Central memory CD8-positive, alpha-beta T cell (primary cell): ENCODE measurements at regions not wholly inside any gene's neighbourhood (a gene's known extent, or its start where the extent isn't known, plus 50 kb on each side); places are given as distances from the start of the nearest gene placed in this dataset.
A peak's percentile ranks its signal among the peaks of the same experiment; 100 is the strongest.

ENCODE experiments used
- ATAC-seq: fragments of 150-1000 bp; cut with Tn5 transposase; replicated peaks from 2 replicates; pipeline ENCODE4 v1.10.0; 2022; ENCODE audit warnings: mild to moderate bottlenecking, moderate FRiP score, moderate number of reproducible peaks; ENCODE audit not compliant: poor library complexity, severe bottlenecking; ENCODE audit errors: extremely low read depth
- DNase-seq, 2 donors: peaks; one replicate each; pipeline ENCODE4 v3.0.0; 2021; ENCODE audit warnings: low spot score in 2 of 2
- H3K27ac Mint-ChIP-seq: one replicate; pipeline ENCODE4 v1.8.0; 2022; ENCODE audit warnings: low read depth, mild to moderate bottlenecking, moderate library complexity, mixed read lengths
- H3K27me3 Mint-ChIP-seq: one replicate; pipeline ENCODE4 v1.8.0; 2022; ENCODE audit warnings: mixed read lengths
- H3K36me3 Mint-ChIP-seq: one replicate; pipeline ENCODE4 v1.8.0; 2022; ENCODE audit warnings: mild to moderate bottlenecking, moderate library complexity, mixed read lengths; ENCODE audit not compliant: insufficient read depth
- H3K4me1 Mint-ChIP-seq: one replicate; pipeline ENCODE4 v1.8.0; 2022; ENCODE audit warnings: mixed read lengths
- H3K4me3 Mint-ChIP-seq: one replicate; pipeline ENCODE4 v1.8.0; 2022; ENCODE audit warnings: mild to moderate bottlenecking, moderate library complexity, mixed read lengths
- H3K9me3 Mint-ChIP-seq: one replicate; pipeline ENCODE4 v1.8.0; 2022; ENCODE audit warnings: mixed read lengths

GRCh38 chr17:21524211-21524591 lies 148.0 kb downstream of the KCNJ12 start:
- no peaks in the 10 kb centered on the region for H3K36me3 Mint-ChIP-seq
- no peaks in the 10 kb centered on the region for H3K9me3 Mint-ChIP-seq
- no peak overlapping the region for H3K27ac Mint-ChIP-seq
- no peak overlapping the region for H3K4me3 Mint-ChIP-seq
- no peaks in the 10 kb centered on the region for H3K4me1 Mint-ChIP-seq
- DNase-seq = no peak
- no peak for ATAC-seq
- H3K27me3 Mint-ChIP-seq = peaks cover 34% of the 10 kb centered on the region

DNA sequence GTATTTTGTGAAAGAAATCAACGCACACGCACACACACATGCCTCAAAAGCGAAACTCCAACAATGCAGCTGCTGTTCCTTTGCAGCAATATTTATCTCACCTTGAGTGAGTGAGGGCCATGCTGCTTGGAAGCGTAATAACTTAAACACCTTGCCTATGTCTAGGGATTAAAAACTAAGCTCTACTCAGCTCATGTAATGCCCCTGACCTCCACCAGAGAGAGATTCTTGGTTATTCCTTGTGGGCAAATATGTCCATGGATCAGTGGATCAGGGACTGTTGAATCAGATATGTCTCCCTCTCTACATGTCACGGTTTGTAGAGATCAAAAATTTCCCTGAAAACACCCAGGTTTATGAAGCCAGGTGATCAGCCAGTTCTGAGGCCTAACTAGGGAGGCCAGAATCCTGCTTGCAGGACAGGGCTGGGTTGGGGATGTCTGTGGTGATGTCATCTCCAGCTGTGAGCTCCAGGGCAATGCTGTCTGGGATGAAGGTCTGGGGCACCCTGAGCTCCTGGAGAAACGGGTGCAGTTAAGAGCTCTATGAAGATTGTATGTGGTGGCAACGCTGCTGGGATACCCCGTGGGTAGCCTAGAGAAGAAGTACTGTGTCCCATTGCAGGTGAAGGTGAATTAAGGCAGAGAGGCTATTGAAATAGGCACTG lies 149.4 kb downstream of the KCNJ12 start:
- H3K4me3 Mint-ChIP-seq = no peak overlapping the region
- ATAC-seq (no peak), DNase-seq (no peak)
- H3K9me3 Mint-ChIP-seq = no peaks in the 10 kb centered on the region
- H3K27me3 Mint-ChIP-seq = peaks cover 26% of the 10 kb centered on the region
- H3K4me1 Mint-ChIP-seq = no peaks in the 10 kb centered on the region
- H3K27ac Mint-ChIP-seq = no peak overlapping the region
- no peaks in the 10 kb centered on the region for H3K36me3 Mint-ChIP-seq

DNA sequence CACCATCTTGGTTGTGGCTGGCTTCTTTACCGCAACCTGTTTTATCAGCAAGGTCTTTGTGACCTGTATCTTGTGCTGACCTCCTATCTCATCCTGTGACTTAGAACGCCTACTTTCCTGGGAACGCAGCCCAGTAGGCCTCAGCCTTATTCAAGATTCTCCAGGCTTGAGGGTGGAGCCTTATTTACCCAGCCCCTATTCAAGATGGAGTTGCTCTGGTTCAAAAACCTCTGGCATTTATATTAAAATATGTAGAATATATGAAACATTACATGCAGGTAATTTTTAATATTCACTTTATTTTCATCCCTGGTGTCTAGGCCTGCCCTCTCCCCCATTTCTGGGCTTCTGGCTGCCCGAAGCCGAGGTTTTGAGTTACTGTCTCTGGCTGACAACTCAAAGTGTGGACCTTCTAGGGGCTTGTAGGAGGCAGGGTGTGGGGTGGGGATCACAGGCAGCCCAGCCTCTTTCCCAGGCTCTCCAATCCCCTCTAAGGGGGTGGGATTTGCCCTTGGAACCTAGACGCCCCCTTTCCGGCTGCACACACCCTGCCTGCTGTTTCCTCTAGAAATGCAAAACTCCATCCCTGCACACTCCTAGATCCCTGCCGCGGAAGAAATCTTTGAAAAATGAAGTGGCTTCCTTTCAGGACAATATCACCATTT lies 152.0 kb downstream of the KCNJ12 start:
- no peak for ATAC-seq
- Mint-ChIP-seq H3K27me3 (peaks cover 7% of the 10 kb centered on the region), H3K27ac (no peak overlapping the region)

DNA sequence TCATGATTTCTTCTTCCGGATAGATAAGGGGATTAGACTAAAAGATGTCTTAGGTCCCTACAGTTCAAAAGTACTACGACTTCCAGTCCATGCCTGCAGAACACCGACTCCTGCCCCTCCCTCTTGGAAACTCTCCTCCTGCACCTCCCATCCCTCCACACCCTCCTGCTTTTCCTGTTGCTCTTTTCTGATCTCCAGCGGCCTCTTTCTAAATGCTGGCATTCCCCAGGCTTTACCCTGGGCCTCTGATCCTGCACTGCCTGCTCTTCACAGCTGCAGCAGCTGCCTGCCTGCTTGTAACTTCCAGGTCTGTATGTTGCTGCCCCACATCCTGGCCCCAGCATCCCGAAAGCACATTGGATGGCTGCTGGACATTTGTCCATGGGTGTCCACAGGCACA lies 154.2 kb downstream of the KCNJ12 start:
- no peak overlapping the region for H3K27ac Mint-ChIP-seq

More for the DNA sequence above, 152.0 kb downstream of the KCNJ12 start:
- Mint-ChIP-seq H3K36me3 (no peaks in the 10 kb centered on the region), H3K4me3 (no peak overlapping the region), H3K4me1 (peaks cover 8% of the 10 kb centered on the region), H3K9me3 (no peaks in the 10 kb centered on the region)
- no peak for DNase-seq

DNA sequence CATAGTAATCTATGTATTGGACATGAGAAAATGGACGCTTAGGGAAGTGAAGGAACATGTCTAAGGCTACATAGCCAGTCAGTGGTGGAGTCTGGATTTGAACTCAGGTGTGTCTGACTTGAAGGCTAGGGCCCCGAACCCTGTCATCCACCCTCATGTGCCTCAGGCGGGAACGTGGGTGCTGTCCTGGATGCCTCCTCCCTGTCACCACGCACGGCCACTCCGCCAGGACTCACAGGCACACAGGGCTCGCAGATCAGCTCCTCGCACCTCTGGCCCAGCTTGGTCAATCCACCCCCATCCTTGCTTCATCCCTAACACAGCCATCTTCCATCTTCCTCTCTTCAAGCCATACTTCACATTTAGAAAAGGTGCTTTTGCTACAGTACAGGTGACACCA lies 154.7 kb downstream of the KCNJ12 start:
- no peak overlapping the region for H3K4me3 Mint-ChIP-seq
- no peak for ATAC-seq
- no peak for DNase-seq
- no peaks in the 10 kb centered on the region for H3K9me3 Mint-ChIP-seq
- no peaks in the 10 kb centered on the region for H3K27me3 Mint-ChIP-seq
- H3K36me3 Mint-ChIP-seq = peaks cover 3% of the 10 kb centered on the region
- H3K27ac Mint-ChIP-seq = no peak overlapping the region
- peaks cover 12% of the 10 kb centered on the region for H3K4me1 Mint-ChIP-seq

More for the DNA sequence above, 154.2 kb downstream of the KCNJ12 start:
- H3K27me3 Mint-ChIP-seq = no peaks in the 10 kb centered on the region
- H3K4me3 Mint-ChIP-seq = no peak overlapping the region
- peaks cover 12% of the 10 kb centered on the region for H3K4me1 Mint-ChIP-seq
- H3K9me3 Mint-ChIP-seq = no peaks in the 10 kb centered on the region
- no peak for ATAC-seq
- H3K36me3 Mint-ChIP-seq = peaks cover 3% of the 10 kb centered on the region
- DNase-seq = no peak

DNA sequence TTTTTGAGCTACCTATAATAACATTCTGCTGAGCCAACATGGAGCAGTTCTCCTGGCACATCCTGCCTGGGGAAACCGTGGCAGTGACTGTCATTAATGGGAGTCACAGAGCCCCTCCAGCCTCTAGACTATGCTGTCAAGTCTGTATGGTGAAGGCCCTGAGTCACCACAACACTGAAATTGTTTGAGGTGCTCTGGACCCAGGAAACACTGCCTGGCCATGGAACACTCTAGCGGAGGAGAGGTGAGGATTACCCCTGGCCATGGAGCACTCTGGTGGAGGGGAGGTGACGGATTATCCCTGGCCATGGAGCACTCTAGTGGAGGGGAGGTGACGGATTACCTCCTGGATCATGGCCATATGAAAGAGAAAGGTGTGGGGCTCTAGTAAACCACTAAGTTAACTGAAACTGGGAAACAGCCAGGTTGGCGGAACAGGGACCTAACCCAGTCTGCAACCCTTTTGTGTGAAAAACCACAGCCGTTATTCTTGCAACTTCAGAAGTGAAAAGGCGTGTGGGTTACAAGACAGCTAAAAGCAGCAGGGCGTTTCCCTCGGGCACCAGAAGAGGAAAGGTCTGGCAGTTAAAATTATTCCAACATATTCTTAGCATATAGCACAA lies 156.7 kb downstream of the KCNJ12 start:
- DNase-seq (no peak), ATAC-seq (peak; percentile 62)
- H3K4me1 Mint-ChIP-seq = peaks cover 12% of the 10 kb centered on the region
- peaks cover 3% of the 10 kb centered on the region for H3K36me3 Mint-ChIP-seq
- H3K27ac Mint-ChIP-seq = no peak overlapping the region
- no peaks in the 10 kb centered on the region for H3K27me3 Mint-ChIP-seq
- no peak overlapping the region for H3K4me3 Mint-ChIP-seq
- H3K9me3 Mint-ChIP-seq = no peaks in the 10 kb centered on the region

GRCh38 chr17:21535686-21536375 lies 156.5 kb upstream of the KCNJ18 start:
- H3K9me3 Mint-ChIP-seq = no peaks in the 10 kb centered on the region
- no peak overlapping the region for H3K27ac Mint-ChIP-seq
- H3K4me3 Mint-ChIP-seq = no peak overlapping the region
- no peaks in the 10 kb centered on the region for H3K27me3 Mint-ChIP-seq
- DNase-seq = no peak
- peaks cover 3% of the 10 kb centered on the region for H3K36me3 Mint-ChIP-seq
- no peak for ATAC-seq
- peaks cover 12% of the 10 kb centered on the region for H3K4me1 Mint-ChIP-seq

- no peak for ATAC-seq
- DNase-seq = no peak
- Mint-ChIP-seq H3K9me3 (no peaks in the 10 kb centered on the region), H3K27me3 (no peaks in the 10 kb centered on the region), H3K27ac (no peak overlapping the region), H3K4me3 (no peak overlapping the region), H3K4me1 (peaks cover 12% of the 10 kb centered on the region), H3K36me3 (peaks cover 3% of the 10 kb centered on the region)
Measured at GRCh38 chr17:21537302-21537701, 155.0 kb upstream of the KCNJ18 start.

GRCh38 chr17:21538615-21539014 lies 153.7 kb upstream of the KCNJ18 start:
- Mint-ChIP-seq H3K9me3 (no peaks in the 10 kb centered on the region), H3K36me3 (peaks cover 3% of the 10 kb centered on the region), H3K4me1 (no peaks in the 10 kb centered on the region), H3K27me3 (no peaks in the 10 kb centered on the region), H3K27ac (no peak overlapping the region), H3K4me3 (no peak overlapping the region)
- no peak for ATAC-seq
- DNase-seq = no peak

GRCh38 chr17:21539146-21539545 lies 153.2 kb upstream of the KCNJ18 start:
- H3K27ac Mint-ChIP-seq = no peak overlapping the region
- H3K36me3 Mint-ChIP-seq = peaks cover 3% of the 10 kb centered on the region
- H3K27me3 Mint-ChIP-seq = no peaks in the 10 kb centered on the region

GRCh38 chr17:21540502-21540901 lies 151.8 kb upstream of the KCNJ18 start:
- Mint-ChIP-seq H3K36me3 (no peaks in the 10 kb centered on the region), H3K27me3 (no peaks in the 10 kb centered on the region), H3K9me3 (no peaks in the 10 kb centered on the region), H3K4me1 (no peaks in the 10 kb centered on the region), H3K4me3 (no peak overlapping the region), H3K27ac (no peak overlapping the region)
- DNase-seq (no peak), ATAC-seq (no peak)

More at GRCh38 chr17:21539146-21539545, 153.2 kb upstream of the KCNJ18 start:
- no peak overlapping the region for H3K4me3 Mint-ChIP-seq
- ATAC-seq (no peak), DNase-seq (no peak)
- no peaks in the 10 kb centered on the region for H3K4me1 Mint-ChIP-seq
- H3K9me3 Mint-ChIP-seq = no peaks in the 10 kb centered on the region

DNA sequence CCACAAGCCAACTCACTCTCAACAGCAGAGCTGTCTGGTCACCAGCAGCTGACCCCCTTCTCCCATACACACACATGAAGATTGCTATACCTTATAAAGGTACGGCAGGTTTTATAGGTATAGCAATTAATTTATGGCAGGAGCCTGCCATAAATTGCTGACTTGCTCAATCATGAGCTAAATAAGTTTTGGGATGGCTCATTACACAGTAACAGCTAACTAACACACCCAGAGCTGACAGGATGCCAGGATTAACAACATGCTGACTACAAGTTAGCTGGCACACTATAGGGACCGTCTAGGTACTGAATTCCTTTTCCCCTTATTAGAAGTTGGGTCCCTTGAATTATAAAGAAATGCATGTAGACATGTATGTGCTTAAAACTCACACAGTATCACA lies 150.3 kb upstream of the KCNJ18 start:
- H3K9me3 Mint-ChIP-seq = no peaks in the 10 kb centered on the region
- H3K36me3 Mint-ChIP-seq = no peaks in the 10 kb centered on the region
- H3K4me3 Mint-ChIP-seq = no peak overlapping the region
- no peak for DNase-seq
- no peak overlapping the region for H3K27ac Mint-ChIP-seq
- H3K27me3 Mint-ChIP-seq = no peaks in the 10 kb centered on the region
- no peaks in the 10 kb centered on the region for H3K4me1 Mint-ChIP-seq
- no peak for ATAC-seq
